Liver (tissue), 8 donors: ENCODE measurements at regions not wholly inside any gene's neighbourhood (a gene's known extent, or its start where the extent isn't known, plus 50 kb on each side); places are given as distances from the start of the nearest gene placed in this dataset.

Experiments
- DNase-seq: peaks from one replicate; pipeline ENCODE4 v3.0.0-alpha.2; 2017; ENCODE audit warnings: low spot score
- H3K27ac ChIP-seq, 2 donors: one replicate each; pipeline ENCODE4 v1.7.0; 2013; ENCODE audit warnings: inconsistent platforms in 2 of 2, low read length in 2 of 2, control low read depth in 1 of 2, low read depth in 1 of 2, mild to moderate bottlenecking in 1 of 2
- H3K27me3 ChIP-seq, 4 donors: one replicate each; pipeline versions ENCODE4 v1.6.1 to v1.7.0; 2013; ENCODE audit warnings: low read length in 3 of 4, inconsistent platforms in 1 of 4, mild to moderate bottlenecking in 1 of 4, moderate library complexity in 1 of 4; ENCODE audit not compliant: control insufficient read depth in 4 of 4, insufficient read depth in 4 of 4
- H3K36me3 ChIP-seq, 4 donors: one replicate each; pipeline versions ENCODE4 v1.6.1 to v1.7.0; 2013; ENCODE audit warnings: low read length in 3 of 4, mild to moderate bottlenecking in 3 of 4, low read depth in 1 of 4, moderate library complexity in 1 of 4; ENCODE audit not compliant: control insufficient read depth in 4 of 4, insufficient read depth in 3 of 4
- H3K4me1 ChIP-seq, 4 donors: one replicate each; pipeline versions ENCODE4 v1.6.1 to v1.7.0; 2013; ENCODE audit warnings: low read length in 3 of 4, mild to moderate bottlenecking in 3 of 4, moderate library complexity in 1 of 4; ENCODE audit not compliant: control insufficient read depth in 4 of 4, insufficient read depth in 4 of 4
- H3K4me3 ChIP-seq, 3 donors: one replicate each; pipeline versions ENCODE4 v1.6.1 to v1.7.0; 2013; ENCODE audit warnings: low read length in 3 of 3, control low read depth in 1 of 3, low read depth in 1 of 3, mild to moderate bottlenecking in 1 of 3
- H3K9ac ChIP-seq, 2 donors: one replicate each; pipeline ENCODE4 v1.7.0; 2013; ENCODE audit warnings: low read length in 2 of 2, mild to moderate bottlenecking in 2 of 2, moderate library complexity in 2 of 2, control low read depth in 1 of 2, low read depth in 1 of 2
- H3K9me3 ChIP-seq, 4 donors: one replicate each; pipeline versions ENCODE4 v1.6.1 to v1.7.0; 2013; ENCODE audit warnings: low read length in 3 of 4; ENCODE audit not compliant: control insufficient read depth in 4 of 4
- ATF3 ChIP-seq: IDR thresholded peaks from 2 replicates; pipeline ENCODE4 v1.6.1; 2016; ENCODE audit warnings: antibody characterized with exemption
- CTCF ChIP-seq: fragments of 150-350 bp; IDR thresholded peaks from 2 replicates; pipeline ENCODE4 v1.5.1; 2017; ENCODE audit warnings: improper control_type of control experiment, low read depth, low read length; ENCODE audit not compliant: missing input control
- EGR1 ChIP-seq, 2 donors: IDR thresholded peaks; 2 replicates each; pipeline ENCODE4 v1.6.1; 2016 to 2018; ENCODE audit warnings: antibody characterized with exemption in 2 of 2, low read depth in 2 of 2
- FOXA1 ChIP-seq: IDR thresholded peaks from 2 replicates; pipeline ENCODE4 v1.6.1; 2016; ENCODE audit warnings: antibody characterized with exemption
- FOXA2 ChIP-seq: IDR thresholded peaks from 2 replicates; pipeline ENCODE4 v1.6.1; 2016; ENCODE audit warnings: antibody characterized with exemption
- HNF4A ChIP-seq, 2 donors: conservative IDR thresholded peaks; 2 replicates each; pipeline ENCODE4 v1.6.1; 2016; ENCODE audit warnings: antibody characterized with exemption in 2 of 2, mild to moderate bottlenecking in 2 of 2
- MAX ChIP-seq: IDR thresholded peaks from 2 replicates; pipeline ENCODE4 v1.6.1; 2016; ENCODE audit warnings: antibody characterized with exemption
- NR2F2 ChIP-seq: IDR thresholded peaks from 2 replicates; pipeline ENCODE4 v1.6.1; 2016; ENCODE audit warnings: antibody characterized with exemption
- RAD21 ChIP-seq, 2 donors: IDR thresholded peaks; 2 replicates each; pipeline ENCODE4 v1.6.1; 2016; ENCODE audit warnings: antibody characterized with exemption in 2 of 2, mild to moderate bottlenecking in 2 of 2
- RXRA ChIP-seq, 2 donors: IDR thresholded peaks; 2 replicates each; pipeline ENCODE4 v1.6.1; 2017 to 2018; ENCODE audit warnings: antibody characterized with exemption in 2 of 2, mild to moderate bottlenecking in 1 of 2
- TAF1 ChIP-seq: conservative IDR thresholded peaks from 2 replicates; pipeline ENCODE4 v1.6.1; 2016; ENCODE audit warnings: antibody characterized with exemption, mild to moderate bottlenecking
- YY1 ChIP-seq: IDR thresholded peaks from 2 replicates; pipeline ENCODE4 v1.6.1; 2016; ENCODE audit warnings: antibody characterized with exemption, mild to moderate bottlenecking
- ZBTB33 ChIP-seq: IDR thresholded peaks from 2 replicates; pipeline ENCODE4 v1.6.1; 2016; ENCODE audit warnings: antibody characterized with exemption
- WGBS: extraction: QIAGEN DNeasy Blood & Tissue Kit; methylation state at CpG from one replicate; pipeline ENCODE4 v1.1.7; 2013; 5-methylcytosine and 5-hydroxymethylcytosine counted together
- donor health status: healthy.
- donor health status: healthy.
- donor health status: healthy.
- donor health status: healthy.
- donor health status: healthy.

- TF ChIP-seq ZBTB33 (no peak), RAD21 (IDR thresholded peaks at IDR 0.05) (no peak), CTCF (no peak), RXRA (IDR thresholded peaks at IDR 0.05) (no peak)
Measured at GRCh38 chr6:149130090-149130489, 187.4 kb upstream of the TAB2 start (continued).

GRCh38 chr6:149130508-149130907, 187.0 kb upstream of the TAB2 start:
- peaks cover 0 to 8% (median 6%) of the 10 kb centered on the region in 4 donors for H3K4me1 ChIP-seq
- no peak overlapping the region for H3K9ac ChIP-seq
- no peak for DNase-seq
- 41% methylated on average over 7 of the region's 7 CpGs for WGBS
- no peak overlapping the region for H3K4me3 ChIP-seq
- no peaks in the 10 kb centered on the region for H3K9me3 ChIP-seq
- no peaks in the 10 kb centered on the region for H3K36me3 ChIP-seq
- H3K27me3 ChIP-seq: no peaks in the 10 kb centered on the region
- TF ChIP-seq NR2F2: no peak
- TF ChIP-seq MAX: peak; percentile 38
- TF ChIP-seq YY1: no peak
- peak in 1 of 2 donors; percentile 12 for TF ChIP-seq HNF4A (conservative IDR thresholded peaks at IDR 0.05)
- no peak overlapping the region for H3K27ac ChIP-seq

GRCh38 chr6:149131891-149132290, 185.6 kb upstream of the TAB2 start:
- TF ChIP-seq FOXA2 (no peak), CTCF (no peak), MAX (no peak), ZBTB33 (no peak), NR2F2 (no peak), ATF3 (no peak), TAF1 (no peak), FOXA1 (no peak), EGR1 (IDR thresholded peaks at IDR 0.05; ENCODE audit: low read depth in 2 of 2) (no peak)
- DNase-seq: no peak
- Histone ChIP-seq H3K9ac (no peak overlapping the region), H3K9me3 (no peaks in the 10 kb centered on the region), H3K4me3 (no peak overlapping the region), H3K4me1 (peaks cover 0 to 10% (median 7%) of the 10 kb centered on the region in 4 donors), H3K27ac (no peak overlapping the region), H3K36me3 (no peaks in the 10 kb centered on the region), H3K27me3 (no peaks in the 10 kb centered on the region)
- 97% methylated on average over 4 of the region's 4 CpGs for WGBS
